Right lung (tissue), 2 donors: ENCODE measurements at regions not wholly inside any gene's neighbourhood (a gene's known extent, or its start where the extent isn't known, plus 50 kb on each side); places are given as distances from the start of the nearest gene placed in this dataset.

Experiments
- DNase-seq, 2 donors: peaks; one replicate each; pipeline ENCODE4 v3.0.0-alpha.2; 2013

GRCh38 chr3:31349001-31349748 is 183.6 kb upstream of the STT3B start:
- no peak for DNase-seq

GRCh38 chr3:31350307-31350706 is 182.4 kb upstream of the STT3B start:
- DNase-seq, result no peak

GRCh38 chr3:31352331-31352730 is 180.4 kb upstream of the STT3B start:
- no peak for DNase-seq

- DNase-seq, result no peak
Measured at GRCh38 chr3:31353166-31353565, 179.6 kb upstream of the STT3B start.

GRCh38 chr3:31354373-31354772 is 178.4 kb upstream of the STT3B start:
- DNase-seq, result no peak

- DNase-seq, result no peak
Measured at GRCh38 chr3:31355807-31356206, 176.9 kb upstream of the STT3B start.

GRCh38 chr3:31356941-31357340 is 175.8 kb upstream of the STT3B start:
- DNase-seq, result no peak

GRCh38 chr3:31357451-31357850 is 175.3 kb upstream of the STT3B start:
- no peak for DNase-seq

- DNase-seq, result no peak
Measured at GRCh38 chr3:31358473-31359070, 174.2 kb upstream of the STT3B start.

GRCh38 chr3:31361371-31362273 is 171.1 kb upstream of the STT3B start:
- DNase-seq, result peak; percentile 29 to 41

- DNase-seq, result no peak
Measured at GRCh38 chr3:31364188-31364587, 168.5 kb upstream of the STT3B start.

GRCh38 chr3:31364711-31365110 is 168.0 kb upstream of the STT3B start:
- DNase-seq, result no peak

GRCh38 chr3:31367518-31367917 is 165.2 kb upstream of the STT3B start:
- no peak for DNase-seq

GRCh38 chr3:31369637-31370379 is 162.9 kb upstream of the STT3B start:
- no peak for DNase-seq

- DNase-seq, result no peak
Measured at GRCh38 chr3:31370380-31370666, 162.4 kb upstream of the STT3B start.

GRCh38 chr3:31370681-31371080 is 162.0 kb upstream of the STT3B start:
- no peak for DNase-seq

- no peak for DNase-seq
Measured at GRCh38 chr3:31371484-31372177, 161.1 kb upstream of the STT3B start.

GRCh38 chr3:31373681-31374080 is 159.0 kb upstream of the STT3B start:
- DNase-seq, result no peak

GRCh38 chr3:31377045-31377642 is 155.6 kb upstream of the STT3B start:
- DNase-seq, result peak; percentile 34 to 47

- DNase-seq, result no peak
Measured at GRCh38 chr3:31378231-31378630, 154.5 kb upstream of the STT3B start.

- no peak for DNase-seq
Measured at GRCh38 chr3:31379598-31379997, 153.1 kb upstream of the STT3B start.
